GM10248 (cell line): ENCODE measurements at regions not wholly inside any gene's neighbourhood (a gene's known extent, or its start where the extent isn't known, plus 50 kb on each side); places are given as distances from the start of the nearest gene placed in this dataset.
A peak's percentile ranks its signal among the peaks of the same experiment; 100 is the strongest.

Source experiments
- CTCF ChIA-PET: fragments of 300-600 bp; sonication (Branson Sonifier 250); formaldehyde crosslinking; extraction: SDS; loops from one replicate; lab custom pipeline; 2021; ENCODE audit warnings: antibody characterized with exemption; lab: Yijun Ruan, JAX
- POLR2A ChIA-PET: fragments of 350-650 bp; sonication (Branson Sonifier 250); formaldehyde crosslinking; extraction: SDS; loops from one replicate; lab custom pipeline; 2020; ENCODE audit warnings: antibody characterized with exemption; lab: Yijun Ruan, JAX
- DNase-seq: peaks from one replicate; pipeline ENCODE4 v3.0.0; 2012; ENCODE audit errors: extremely low spot score
- CTCF ChIP-seq: IDR thresholded peaks from 2 replicates; pipeline ENCODE4 v1.5.1; 2012; ENCODE audit warnings: mild to moderate bottlenecking, low read depth; ENCODE audit errors: extremely low read depth, missing control alignments, control extremely low read depth

GRCh38 chr10:62652114-62652513, 152.4 kb upstream of the ADO start:
- ChIA-PET CTCF (interaction anchor here (0.7 to 7.0 kb wide), 5 partner anchors 16 to 167 kb away, joined by 3 to 64 read pairs (median 3); no protein-coding TSS in a partner anchor), POLR2A (no interaction called here)
- TF ChIP-seq CTCF, result no peak
- DNase-seq, result no peak

DNA sequence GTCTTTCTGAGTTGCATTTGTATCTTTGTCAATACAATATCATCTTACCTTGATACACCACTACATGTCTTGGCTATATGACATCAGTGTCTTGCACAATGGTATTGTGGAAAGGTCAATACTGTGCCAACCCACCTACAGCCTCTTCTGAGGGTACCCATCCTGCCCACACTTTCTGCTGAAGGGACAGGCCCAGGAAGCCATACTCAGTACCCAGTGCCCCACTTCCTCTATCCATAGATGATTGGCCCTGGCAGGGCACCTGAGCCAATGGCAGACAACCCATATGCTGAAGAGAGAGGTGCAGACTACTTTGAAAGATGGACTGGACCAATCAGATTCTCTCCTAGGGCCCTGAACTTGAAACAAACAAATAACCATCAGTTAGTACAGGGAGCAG, 152.0 kb upstream of the ADO start:
- ChIA-PET POLR2A (no interaction called here), CTCF (interaction anchor here (0.9 to 7.0 kb wide), 3 partner anchors 17 to 167 kb away, joined by 3 to 64 read pairs (median 3); no protein-coding TSS in a partner anchor)
- TF ChIP-seq CTCF, result no peak
- no peak for DNase-seq

DNA sequence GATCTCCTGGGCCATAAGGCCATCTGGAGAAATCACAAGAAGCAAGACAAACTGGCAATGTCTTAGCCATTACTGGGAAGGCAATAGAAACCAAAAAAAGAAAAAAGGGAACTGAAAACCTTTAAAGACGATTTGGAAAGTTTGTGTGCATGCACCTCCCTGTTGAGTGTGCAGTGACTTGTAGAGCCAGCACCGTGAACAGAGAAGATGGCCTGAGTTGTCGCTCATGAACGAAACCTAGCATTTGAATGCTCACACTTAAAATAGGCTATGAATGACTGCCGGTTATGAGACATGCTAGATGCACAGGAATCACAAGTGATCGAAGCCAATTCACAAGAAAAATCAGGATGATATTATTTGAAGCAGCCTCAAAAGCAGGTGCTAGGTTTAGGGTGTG, 151.3 kb upstream of the ADO start:
- ChIA-PET POLR2A (no interaction called here), CTCF (interaction anchor here (0.6 to 7.0 kb wide), 7 partner anchors 13 to 41 kb away, joined by 3 to 64 read pairs (median 10); no protein-coding TSS in a partner anchor)
- no peak for TF ChIP-seq CTCF
- DNase-seq, result peak; percentile 68

DNA sequence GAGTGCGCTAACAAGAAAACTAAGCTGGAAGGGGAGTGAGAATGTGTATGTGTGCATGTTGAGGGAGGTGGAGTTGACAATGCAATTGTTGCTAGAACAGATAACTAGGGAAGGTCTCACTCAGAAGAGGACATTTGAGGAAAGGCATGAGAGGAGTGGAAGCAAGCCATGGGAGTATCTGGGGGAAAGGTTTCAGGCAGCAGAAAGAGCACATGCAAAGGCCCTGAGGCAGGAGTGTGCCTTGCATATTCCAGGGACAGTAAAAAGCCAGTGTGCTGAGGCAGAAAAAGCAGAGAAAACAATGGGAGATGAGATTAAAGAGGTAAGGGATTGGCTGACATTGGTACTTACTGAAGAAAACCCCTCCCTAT, 149.6 kb upstream of the ADO start:
- CTCF ChIA-PET, result interaction anchor here (0.8 to 3.8 kb wide), 12 partner anchors 8 to 198 kb away, joined by 3 to 20 read pairs (median 4); no protein-coding TSS in a partner anchor
- no peak for DNase-seq
- no peak for TF ChIP-seq CTCF
- POLR2A ChIA-PET, result interaction anchor here (0.9 to 1.3 kb wide), 2 partner anchors 161 to 162 kb away, joined by 3 to 5 read pairs; partner anchors contain the start of gene EGR2

- CTCF ChIA-PET, result interaction anchor here (0.8 to 3.8 kb wide), 11 partner anchors 13 to 198 kb away, joined by 3 to 20 read pairs (median 5); no protein-coding TSS in a partner anchor
Observed at GRCh38 chr10:62655337-62655994, 149.1 kb upstream of the ADO start.

More at GRCh38 chr10:62655337-62655994, 149.1 kb upstream of the ADO start:
- POLR2A ChIA-PET, result interaction anchor here (0.7 to 1.3 kb wide), 3 partner anchors 18 to 162 kb away, joined by 3 to 5 read pairs (median 3); partner anchors contain the start of gene EGR2
- DNase-seq, result peak; percentile 75
- no peak for TF ChIP-seq CTCF
